ENCODE measurements at regions not wholly inside any gene's neighbourhood (a gene's known extent, or its start where the extent isn't known, plus 50 kb on each side); places are given as distances from the start of the nearest gene placed in this dataset.

GRCh38 chr16:85429776-85430522, 183.2 kb upstream of the GSE1 start:
- DNase-seq = no peak

- DNase-seq = no peak
Measured at GRCh38 chr16:85430523-85431421, 182.3 kb upstream of the GSE1 start.

DNA sequence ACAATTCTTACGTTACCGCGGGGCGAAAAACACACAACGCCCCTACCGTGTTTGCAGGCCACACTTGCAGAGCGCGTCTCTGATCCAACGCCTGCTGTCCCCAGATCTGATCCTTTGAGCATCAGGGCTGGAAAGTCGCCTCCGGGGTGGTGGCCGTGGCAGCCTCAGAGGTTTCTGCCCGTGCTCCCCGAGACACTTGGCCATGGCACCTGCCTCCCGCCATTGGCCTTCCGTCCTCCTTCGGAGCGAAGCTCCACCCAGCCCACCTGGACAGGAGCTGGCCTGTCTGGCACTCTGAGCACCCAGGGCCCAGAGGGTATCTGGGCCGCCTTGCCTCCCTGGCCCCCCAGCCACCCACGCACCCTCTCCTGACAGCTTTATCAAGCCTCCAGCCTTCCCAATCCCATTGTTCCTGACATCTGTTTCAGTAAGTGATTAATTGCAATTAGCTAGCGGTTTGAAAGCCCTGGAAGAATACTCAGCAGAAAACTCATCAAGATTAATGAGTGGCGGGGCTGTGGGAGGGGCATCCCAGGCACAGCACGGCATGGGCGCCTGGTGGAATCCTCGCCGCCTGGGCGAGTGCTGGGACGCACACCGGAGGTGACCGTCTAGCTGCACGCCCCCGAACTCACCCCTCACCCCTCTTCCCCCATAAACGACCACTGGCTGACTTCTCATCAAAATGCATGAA, 181.5 kb upstream of the GSE1 start:
- no peak for DNase-seq

DNA sequence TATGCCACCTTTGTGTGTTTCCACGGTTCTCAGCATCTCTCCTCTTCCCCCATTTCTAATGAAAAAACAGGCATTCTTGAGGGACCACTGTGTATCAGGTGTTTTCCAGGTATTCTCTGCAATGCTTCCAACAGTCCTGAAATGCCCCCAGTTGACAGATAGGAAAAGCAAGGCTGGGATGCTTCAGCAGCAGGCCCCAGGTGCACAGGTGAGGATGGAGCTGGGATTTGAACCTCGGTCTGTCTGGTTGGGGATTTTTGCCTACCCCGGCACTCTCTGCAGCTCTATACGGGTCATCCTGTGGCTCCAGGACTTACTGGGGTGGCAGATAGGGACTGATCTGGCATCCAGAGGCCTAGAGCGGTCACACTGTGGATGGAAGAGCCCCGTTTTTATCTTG, 180.5 kb upstream of the GSE1 start:
- no peak for DNase-seq

- no peak for DNase-seq
Measured at GRCh38 chr16:85433477-85433876, 179.6 kb upstream of the GSE1 start.

GRCh38 chr16:85435286-85435685, 177.8 kb upstream of the GSE1 start:
- DNase-seq = no peak

- DNase-seq = no peak
Measured at GRCh38 chr16:85435700-85436099, 177.4 kb upstream of the GSE1 start.

- DNase-seq = no peak
Measured at GRCh38 chr16:85436207-85436606, 176.9 kb upstream of the GSE1 start.

GRCh38 chr16:85436636-85437165, 176.4 kb upstream of the GSE1 start:
- no peak for DNase-seq

DNA sequence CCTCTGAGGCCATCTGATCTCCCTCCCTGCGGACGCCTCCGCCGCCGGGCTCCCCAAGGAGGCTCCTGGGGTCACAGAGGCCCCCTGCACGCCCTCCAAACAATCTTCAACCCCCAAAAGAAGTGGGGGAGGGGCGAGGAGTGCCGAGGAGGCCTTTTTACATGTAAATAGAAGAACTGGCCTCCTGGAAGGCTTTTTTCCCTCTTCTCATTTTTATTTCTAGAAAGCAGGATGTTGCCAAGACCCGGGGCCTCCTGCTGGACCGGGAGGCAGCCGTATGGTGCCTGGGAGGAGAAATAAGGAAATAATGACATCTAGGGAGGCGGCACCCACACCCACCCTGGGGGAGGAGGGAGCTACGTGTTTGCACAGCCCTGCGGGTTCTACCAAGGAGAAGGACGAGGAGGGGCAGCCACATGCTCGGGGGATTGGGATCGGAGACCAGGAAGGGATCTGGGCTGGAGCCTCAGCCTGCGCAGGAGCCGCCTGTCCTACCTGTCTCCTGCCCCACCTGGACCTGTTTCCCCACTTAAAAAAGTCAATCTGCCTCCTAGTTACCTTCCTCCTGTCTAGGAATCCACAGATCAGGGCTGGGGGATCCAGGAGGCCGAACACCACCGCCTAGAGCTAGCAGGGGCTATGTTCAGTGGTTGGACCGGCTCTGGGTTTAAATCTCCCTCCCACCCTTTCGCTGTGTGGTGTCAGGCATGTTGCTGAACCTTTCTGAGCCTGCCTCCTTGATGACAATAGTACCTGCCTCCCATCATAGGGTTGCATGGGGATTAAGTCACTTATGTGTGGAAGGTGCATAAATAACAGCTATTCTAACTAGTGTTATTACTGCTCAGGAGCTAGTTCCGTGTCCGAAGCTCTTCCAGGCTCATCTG, 175.7 kb upstream of the GSE1 start:
- DNase-seq = peak; percentile 80

GRCh38 chr16:85438981-85439685, 174.0 kb upstream of the GSE1 start:
- no peak for DNase-seq

DNA sequence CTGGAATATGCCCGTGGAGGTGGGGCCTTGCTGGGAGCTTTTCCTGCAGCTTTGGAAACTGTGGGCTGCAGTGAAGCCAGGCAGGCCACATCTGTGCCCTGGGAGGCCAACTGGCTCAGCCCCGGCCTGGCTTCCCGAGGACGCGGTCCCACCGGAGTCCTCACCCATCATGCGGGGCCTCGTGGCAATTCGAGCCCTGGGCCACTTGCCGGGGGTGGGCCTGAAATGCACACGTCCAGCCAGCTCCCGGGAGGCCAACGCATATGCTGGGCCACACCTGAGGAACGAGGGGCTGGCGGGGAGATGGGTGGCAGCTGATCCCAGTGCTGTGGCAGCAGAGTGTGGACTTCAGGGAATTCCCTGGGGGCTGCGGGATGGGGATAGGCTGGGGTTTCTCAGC, 172.4 kb upstream of the GSE1 start:
- DNase-seq = no peak

GRCh38 chr16:85441189-85441889, 171.8 kb upstream of the GSE1 start:
- DNase-seq = no peak

GRCh38 chr16:85441890-85442670, 171.0 kb upstream of the GSE1 start:
- no peak for DNase-seq

GRCh38 chr16:85443116-85443515, 170.0 kb upstream of the GSE1 start:
- DNase-seq = no peak

GRCh38 chr16:85443531-85443930, 169.6 kb upstream of the GSE1 start:
- DNase-seq = no peak

DNA sequence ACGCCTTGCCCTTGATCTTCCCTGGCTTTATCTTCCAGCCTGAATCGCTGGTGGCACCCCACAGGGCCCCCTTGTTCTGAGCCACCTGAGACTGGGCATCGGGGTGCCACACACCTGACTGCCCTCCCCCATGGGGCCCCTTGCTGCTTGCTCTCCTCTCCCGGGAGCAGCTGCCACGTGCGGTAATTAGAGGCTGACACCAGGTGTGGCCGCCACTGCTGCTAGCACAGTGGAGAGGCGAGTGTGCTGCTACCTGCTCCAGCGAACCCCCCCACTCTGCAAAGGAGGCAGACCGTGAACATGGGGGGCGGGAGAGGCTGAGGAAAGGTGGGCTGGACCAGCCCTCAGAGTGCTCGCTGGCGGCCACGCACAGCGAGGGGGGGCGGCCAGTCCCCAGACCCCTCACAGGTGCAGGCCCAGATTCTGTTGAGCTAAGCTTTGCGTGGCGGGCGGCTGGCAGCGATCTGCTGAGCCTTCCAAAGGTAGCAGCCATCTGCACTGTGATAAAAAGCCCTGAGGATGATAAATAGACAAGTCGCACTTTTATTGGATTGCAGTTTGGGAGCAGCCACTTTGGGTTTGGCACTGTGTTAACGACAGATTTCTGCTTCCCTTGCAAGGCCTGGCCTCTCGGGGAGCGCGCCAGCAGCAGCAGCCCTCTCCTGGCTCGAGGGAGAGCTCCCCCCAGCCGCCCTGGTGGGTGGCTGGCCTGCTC, 167.9 kb upstream of the GSE1 start:
- DNase-seq = peak; percentile 78

- no peak for DNase-seq
Measured at GRCh38 chr16:85445779-85446222, 167.3 kb upstream of the GSE1 start.

DNA sequence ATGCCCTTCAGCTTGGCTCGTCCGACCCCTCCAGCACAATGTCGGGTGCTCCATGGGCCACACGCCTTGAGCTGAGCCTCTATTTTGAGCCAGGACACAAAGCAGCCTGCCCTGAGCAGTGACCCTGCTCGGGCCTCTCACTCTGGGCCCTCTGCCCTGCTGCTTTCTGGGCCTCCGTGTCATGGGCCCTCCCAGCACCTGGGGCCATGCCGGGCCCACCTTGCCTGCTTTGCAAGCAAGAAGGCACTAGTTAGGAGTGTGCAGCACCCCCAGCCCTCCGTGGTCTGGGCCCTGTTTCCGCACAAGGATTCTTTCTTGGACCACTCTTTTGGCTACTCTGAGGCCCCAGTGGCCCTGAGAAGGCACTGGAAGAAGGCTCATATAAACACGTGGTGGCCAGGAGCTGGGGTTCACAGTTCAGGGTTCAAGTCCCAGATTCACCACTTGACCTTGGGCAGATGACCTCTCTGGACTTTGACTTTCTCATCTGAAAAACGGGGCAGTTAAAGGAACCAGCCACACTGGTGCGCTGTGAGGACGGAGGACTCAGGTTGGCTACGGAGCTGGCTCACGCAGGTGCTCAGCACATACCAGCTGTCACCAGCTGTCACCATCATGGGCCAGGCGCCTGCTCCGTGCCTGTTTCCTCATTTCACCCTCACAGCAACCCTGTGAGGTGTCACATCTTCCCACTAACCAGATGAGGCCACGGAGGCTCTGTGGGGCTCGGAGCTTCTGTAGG, 166.0 kb upstream of the GSE1 start:
- peak; percentile 45 for DNase-seq

Measured in NCI-H510A treated with DMSO at 0.1 percent for 48 hours (cell line).